ENCODE measurements at regions not wholly inside any gene's neighbourhood (a gene's known extent, or its start where the extent isn't known, plus 50 kb on each side); places are given as distances from the start of the nearest gene placed in this dataset.
A peak's percentile ranks its signal among the peaks of the same experiment; 100 is the strongest.
"Not testable (repeated sequence)": the region's sequence is repeated elsewhere in the genome, so short reads cannot be mapped to it uniquely, and the experiment has no call there.

DNA sequence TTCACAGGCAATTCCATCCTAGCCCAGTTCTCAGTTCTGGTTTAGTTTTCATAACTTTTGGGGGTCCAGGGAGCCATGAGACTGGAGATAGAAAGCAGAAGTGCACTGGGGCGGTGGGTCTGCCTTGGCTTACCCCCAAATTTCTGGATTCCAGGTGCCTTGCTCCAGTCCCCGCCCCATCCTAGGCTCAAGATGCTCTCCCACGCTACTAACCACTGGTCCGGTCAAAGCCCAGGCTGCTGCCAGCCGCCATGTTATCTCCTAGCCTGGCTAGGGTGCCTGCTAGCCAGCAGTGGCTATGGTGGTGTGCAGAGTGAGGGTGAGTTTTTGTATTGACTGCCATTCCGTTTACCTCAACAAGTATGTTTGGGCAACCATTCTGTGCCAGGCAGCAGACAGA lies 107.6 kb upstream of the FOXD4L5 start:
- H3F3A ChIP-seq (ENCODE audit: insufficient read depth); H3K27ac ChIP-seq (ENCODE audit: low read depth, low read length); H3K9ac ChIP-seq (ENCODE audit: low read length); H3K4me3 ChIP-seq (ENCODE audit: insufficient read depth, low read length, poor library complexity, severe bottlenecking); H3K79me2 ChIP-seq (ENCODE audit: insufficient read depth, low read length); H3K27me3 ChIP-seq (ENCODE audit: low read length); H3K9me3 ChIP-seq (ENCODE audit: insufficient read depth, low read length); H3K9me2 ChIP-seq (replicated peaks; ENCODE audit: insufficient read depth, low read length); H2AFZ ChIP-seq (ENCODE audit: low read depth, low read length, severe bottlenecking); H4K20me1 ChIP-seq (ENCODE audit: low read depth, low read length); H3K36me3 ChIP-seq (ENCODE audit: low read length); H3K4me2 ChIP-seq (ENCODE audit: low read depth, low read length, poor library complexity, severe bottlenecking): not testable (repeated sequence)

DNA sequence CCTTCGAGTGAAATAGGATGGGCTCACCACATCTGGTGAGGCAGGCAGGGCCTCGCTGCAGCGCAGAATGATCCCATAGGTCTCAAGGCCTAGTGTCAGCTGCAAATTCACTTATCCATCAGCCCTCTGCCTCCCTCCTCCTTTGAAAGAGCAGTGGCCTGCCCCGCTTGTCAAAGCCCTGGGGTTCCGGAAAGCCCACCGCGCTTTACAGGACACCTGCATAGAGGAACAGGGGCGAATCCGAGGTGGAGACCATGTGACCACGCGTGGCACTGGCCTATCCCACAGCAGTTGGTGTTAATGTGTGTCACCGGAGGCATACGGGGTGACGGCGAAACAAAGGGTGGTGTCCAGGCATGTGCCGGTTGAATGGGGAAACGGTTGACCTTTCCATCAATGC lies 104.7 kb upstream of the FOXD4L5 start:
- H3K36me3 ChIP-seq (ENCODE audit: low read length); H4K20me1 ChIP-seq (ENCODE audit: low read depth, low read length); H3K79me2 ChIP-seq (ENCODE audit: insufficient read depth, low read length); H3K9me3 ChIP-seq (ENCODE audit: insufficient read depth, low read length); H3K27me3 ChIP-seq (ENCODE audit: low read length); H3K9ac ChIP-seq (ENCODE audit: low read length); H3K4me3 ChIP-seq (ENCODE audit: insufficient read depth, low read length, poor library complexity, severe bottlenecking); H3F3A ChIP-seq (ENCODE audit: insufficient read depth); H3K9me2 ChIP-seq (replicated peaks; ENCODE audit: insufficient read depth, low read length); H2AFZ ChIP-seq (ENCODE audit: low read depth, low read length, severe bottlenecking); H3K27ac ChIP-seq (ENCODE audit: low read depth, low read length); H3K4me2 ChIP-seq (ENCODE audit: low read depth, low read length, poor library complexity, severe bottlenecking): not testable (repeated sequence)

DNA sequence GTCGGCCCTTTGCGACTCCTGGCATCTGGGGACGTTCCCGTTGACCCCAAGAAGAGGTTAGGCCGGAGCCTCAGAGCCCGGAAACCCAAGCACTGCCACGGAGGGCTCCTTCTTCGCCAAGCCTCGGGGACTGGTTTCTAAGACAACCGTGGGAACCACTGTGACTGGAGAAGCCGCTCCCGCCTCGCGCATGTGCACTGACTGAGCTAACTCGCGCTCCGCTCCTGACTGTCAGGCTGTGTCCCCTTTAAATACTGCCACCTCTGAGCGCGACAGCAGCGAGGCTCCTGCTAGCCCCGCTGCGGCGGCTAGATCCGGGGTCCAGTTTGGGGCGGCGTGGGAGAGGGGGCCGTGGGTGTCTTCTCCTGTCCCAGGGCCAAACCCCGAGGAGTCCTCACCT lies 104.2 kb upstream of the FOXD4L5 start:
- H3K9me3 ChIP-seq (ENCODE audit: insufficient read depth, low read length); H3K4me3 ChIP-seq (ENCODE audit: insufficient read depth, low read length, poor library complexity, severe bottlenecking); H3K9ac ChIP-seq (ENCODE audit: low read length); H2AFZ ChIP-seq (ENCODE audit: low read depth, low read length, severe bottlenecking); H3K79me2 ChIP-seq (ENCODE audit: insufficient read depth, low read length); H3K27me3 ChIP-seq (ENCODE audit: low read length); H3K36me3 ChIP-seq (ENCODE audit: low read length); H4K20me1 ChIP-seq (ENCODE audit: low read depth, low read length); H3K4me2 ChIP-seq (ENCODE audit: low read depth, low read length, poor library complexity, severe bottlenecking); H3F3A ChIP-seq (ENCODE audit: insufficient read depth); H3K27ac ChIP-seq (ENCODE audit: low read depth, low read length); H3K9me2 ChIP-seq (replicated peaks; ENCODE audit: insufficient read depth, low read length): not testable (repeated sequence)

DNA sequence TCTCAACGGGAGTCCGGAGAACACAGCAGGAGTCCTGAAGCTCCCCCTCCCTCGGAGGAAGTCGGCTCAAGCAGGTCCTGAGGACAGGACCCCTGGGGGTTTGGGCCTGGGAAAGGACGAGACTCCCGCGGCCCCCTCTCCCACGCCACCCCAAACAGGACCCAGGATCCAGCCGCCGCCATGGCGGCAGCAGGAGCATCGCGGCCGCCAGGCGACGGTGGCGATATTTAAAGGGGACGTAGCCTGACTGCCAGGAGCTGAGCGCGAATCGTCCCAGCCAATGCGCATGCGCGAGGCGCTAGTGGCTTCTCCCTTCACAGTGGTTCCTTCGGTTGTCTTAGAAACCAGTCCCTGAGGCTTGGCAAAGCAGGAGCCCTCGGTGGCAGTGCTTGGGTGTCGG lies 101.7 kb upstream of the FOXD4L5 start:
- peak overlapping the region; percentile 40; the same call in 1 of the 2 replicates for H3K9ac ChIP-seq (ENCODE audit: low read length)
- not testable (repeated sequence) for H3F3A ChIP-seq (ENCODE audit: insufficient read depth); H2AFZ ChIP-seq (ENCODE audit: low read depth, low read length, severe bottlenecking); H3K27ac ChIP-seq (ENCODE audit: low read depth, low read length); H3K36me3 ChIP-seq (ENCODE audit: low read length); H3K27me3 ChIP-seq (ENCODE audit: low read length); H4K20me1 ChIP-seq (ENCODE audit: low read depth, low read length); H3K9me3 ChIP-seq (ENCODE audit: insufficient read depth, low read length); H3K9me2 ChIP-seq (replicated peaks; ENCODE audit: insufficient read depth, low read length); H3K79me2 ChIP-seq (ENCODE audit: insufficient read depth, low read length)
- peak overlapping the region; percentile 36 for H3K4me2 ChIP-seq (ENCODE audit: low read depth, low read length, poor library complexity, severe bottlenecking)
- peak overlapping the region; percentile 27 for H3K4me3 ChIP-seq (ENCODE audit: insufficient read depth, low read length, poor library complexity, severe bottlenecking)

DNA sequence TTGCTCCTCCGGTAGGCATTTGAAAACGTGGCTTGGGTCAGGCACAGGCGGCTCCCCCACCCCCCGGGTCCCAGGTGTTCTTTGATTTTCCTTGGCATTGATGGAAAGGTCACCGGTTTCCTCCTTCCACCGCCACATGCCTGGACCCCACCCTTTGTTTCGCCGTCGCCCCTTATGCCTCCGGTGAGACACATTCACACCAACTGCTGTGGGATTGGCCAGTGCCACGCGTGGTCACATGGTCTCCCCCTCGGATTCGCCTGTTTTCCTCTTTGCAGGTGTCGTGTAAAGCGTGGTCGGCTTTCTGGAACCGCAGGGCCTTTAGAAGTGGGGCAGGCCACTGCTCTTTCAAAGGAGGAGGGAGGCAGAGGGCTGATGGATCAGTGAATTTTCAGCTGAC lies 101.2 kb upstream of the FOXD4L5 start:
- H3F3A ChIP-seq (ENCODE audit: insufficient read depth); H3K36me3 ChIP-seq (ENCODE audit: low read length); H3K27me3 ChIP-seq (ENCODE audit: low read length); H3K79me2 ChIP-seq (ENCODE audit: insufficient read depth, low read length); H3K9me3 ChIP-seq (ENCODE audit: insufficient read depth, low read length); H3K9me2 ChIP-seq (replicated peaks; ENCODE audit: insufficient read depth, low read length); H3K4me2 ChIP-seq (ENCODE audit: low read depth, low read length, poor library complexity, severe bottlenecking); H2AFZ ChIP-seq (ENCODE audit: low read depth, low read length, severe bottlenecking); H4K20me1 ChIP-seq (ENCODE audit: low read depth, low read length); H3K27ac ChIP-seq (ENCODE audit: low read depth, low read length); H3K9ac ChIP-seq (ENCODE audit: low read length); H3K4me3 ChIP-seq (ENCODE audit: insufficient read depth, low read length, poor library complexity, severe bottlenecking): not testable (repeated sequence)

DNA sequence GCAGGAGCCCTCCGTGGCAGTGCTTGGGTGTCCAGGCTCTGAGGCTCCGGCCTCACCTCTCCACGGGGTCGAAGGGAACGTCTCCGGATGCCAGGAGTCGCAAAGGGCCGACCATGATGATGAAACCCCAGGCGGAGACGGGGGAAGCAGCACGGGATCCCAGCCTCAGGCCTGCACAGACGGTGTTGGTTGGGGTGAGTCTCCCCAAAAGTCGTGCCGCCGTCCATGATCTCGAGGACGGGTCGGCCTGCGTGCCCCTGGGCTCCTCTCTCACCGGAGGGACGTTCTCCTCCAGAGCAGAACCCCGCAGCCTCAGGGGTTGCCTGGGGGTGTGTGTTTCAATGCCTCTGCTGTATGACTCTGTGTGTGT lies 100.6 kb upstream of the FOXD4L5 start:
- H2AFZ ChIP-seq (ENCODE audit: low read depth, low read length, severe bottlenecking); H3K9me2 ChIP-seq (replicated peaks; ENCODE audit: insufficient read depth, low read length); H3K27me3 ChIP-seq (ENCODE audit: low read length); H3K9ac ChIP-seq (ENCODE audit: low read length); H3K4me3 ChIP-seq (ENCODE audit: insufficient read depth, low read length, poor library complexity, severe bottlenecking); H3K9me3 ChIP-seq (ENCODE audit: insufficient read depth, low read length); H3K79me2 ChIP-seq (ENCODE audit: insufficient read depth, low read length); H3K36me3 ChIP-seq (ENCODE audit: low read length); H3F3A ChIP-seq (ENCODE audit: insufficient read depth); H3K27ac ChIP-seq (ENCODE audit: low read depth, low read length); H3K4me2 ChIP-seq (ENCODE audit: low read depth, low read length, poor library complexity, severe bottlenecking); H4K20me1 ChIP-seq (ENCODE audit: low read depth, low read length): not testable (repeated sequence)

DNA sequence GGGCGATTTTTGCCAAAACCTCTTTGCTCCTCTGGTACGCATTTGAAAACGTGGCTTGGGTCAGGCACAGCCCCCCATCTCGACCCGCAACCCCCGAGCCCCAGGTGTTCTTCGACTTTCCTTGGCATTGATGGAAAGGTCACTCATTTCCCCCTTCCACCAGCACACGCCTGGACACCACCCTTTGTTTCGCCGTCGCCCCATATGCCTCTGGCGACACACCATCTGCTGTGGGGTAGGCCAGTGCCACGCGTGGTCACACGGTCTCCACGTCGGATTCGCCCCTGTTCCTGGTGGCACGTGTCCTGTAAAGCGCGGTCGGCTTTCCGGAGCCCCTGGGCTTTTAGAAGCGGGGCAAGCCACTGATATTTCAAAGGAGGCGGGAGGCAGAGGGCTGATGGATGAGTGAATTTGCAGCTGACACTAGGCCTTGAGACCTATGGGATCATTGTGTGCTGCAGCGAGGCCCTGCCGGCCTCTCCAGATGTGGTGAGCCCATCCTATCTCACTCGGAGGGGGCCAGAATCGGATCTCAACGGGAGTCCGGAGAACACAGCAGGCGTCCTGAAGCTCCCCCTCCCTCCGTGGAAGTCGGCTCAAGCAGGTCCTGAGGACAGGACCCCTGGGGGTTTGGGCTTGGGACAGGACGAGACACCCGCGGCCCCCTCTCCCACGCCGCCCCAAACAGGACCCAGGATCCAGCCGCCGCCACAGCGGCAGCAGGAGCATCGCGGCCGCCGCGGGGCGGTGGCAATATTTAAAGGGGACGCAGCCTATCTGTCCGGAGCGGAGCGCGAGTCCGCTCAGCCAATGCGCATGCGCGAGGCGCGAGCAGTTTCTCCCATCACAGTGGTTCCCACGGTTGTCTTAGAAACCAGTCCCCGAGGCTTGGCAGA lies 100.0 kb upstream of the FOXD4L5 start:
- not testable (repeated sequence) for H3K27ac ChIP-seq (ENCODE audit: low read depth, low read length); H4K20me1 ChIP-seq (ENCODE audit: low read depth, low read length); H3K27me3 ChIP-seq (ENCODE audit: low read length); H3F3A ChIP-seq (ENCODE audit: insufficient read depth); H3K4me3 ChIP-seq (ENCODE audit: insufficient read depth, low read length, poor library complexity, severe bottlenecking); H3K9ac ChIP-seq (ENCODE audit: low read length); H3K36me3 ChIP-seq (ENCODE audit: low read length); H3K4me2 ChIP-seq (ENCODE audit: low read depth, low read length, poor library complexity, severe bottlenecking); H3K9me2 ChIP-seq (replicated peaks; ENCODE audit: insufficient read depth, low read length); H3K9me3 ChIP-seq (ENCODE audit: insufficient read depth, low read length); H2AFZ ChIP-seq (ENCODE audit: low read depth, low read length, severe bottlenecking); H3K79me2 ChIP-seq (ENCODE audit: insufficient read depth, low read length)

DNA sequence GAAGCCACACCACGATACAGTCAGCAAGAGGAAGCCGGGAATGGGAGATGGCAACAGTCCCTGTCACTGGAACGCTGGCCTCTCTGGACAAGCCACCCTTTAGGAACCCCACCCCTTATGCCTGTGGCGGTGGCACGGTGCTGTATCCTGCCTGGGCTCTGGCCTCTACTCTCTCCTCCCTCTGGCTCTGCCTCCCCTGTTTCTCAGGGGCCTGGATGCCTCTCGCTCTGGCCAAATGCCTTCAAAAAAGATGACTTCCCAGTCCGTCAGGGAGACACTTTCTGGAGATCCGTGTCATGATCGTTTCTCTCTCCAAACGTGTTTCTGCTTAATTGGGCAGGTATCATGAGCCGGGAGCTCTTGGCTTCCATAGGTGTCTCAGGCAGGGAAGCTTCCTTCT lies 99.1 kb upstream of the FOXD4L5 start:
- H3K79me2 ChIP-seq (ENCODE audit: insufficient read depth, low read length); H3K9me2 ChIP-seq (replicated peaks; ENCODE audit: insufficient read depth, low read length); H3K9me3 ChIP-seq (ENCODE audit: insufficient read depth, low read length); H3K27me3 ChIP-seq (ENCODE audit: low read length); H4K20me1 ChIP-seq (ENCODE audit: low read depth, low read length); H3F3A ChIP-seq (ENCODE audit: insufficient read depth); H2AFZ ChIP-seq (ENCODE audit: low read depth, low read length, severe bottlenecking); H3K36me3 ChIP-seq (ENCODE audit: low read length); H3K4me3 ChIP-seq (ENCODE audit: insufficient read depth, low read length, poor library complexity, severe bottlenecking): not testable (repeated sequence)
- H3K9ac ChIP-seq (ENCODE audit: low read length), result peak overlapping the region; percentile 31; the same call in 1 of the 2 replicates
- 0 out of 2 replicates have a peak overlapping the region, but pooled peaks have one; percentile 29 for H3K27ac ChIP-seq (ENCODE audit: low read depth, low read length)
- peak overlapping the region; percentile 37 for H3K4me2 ChIP-seq (ENCODE audit: low read depth, low read length, poor library complexity, severe bottlenecking)
